ENCODE measurements at regions not wholly inside any gene's neighbourhood (a gene's known extent, or its start where the extent isn't known, plus 50 kb on each side); places are given as distances from the start of the nearest gene placed in this dataset.

- H3K27me3 ChIP-seq (ENCODE audit: control insufficient read depth in 1 of 2, insufficient read depth in 2 of 2, low read length in 1 of 2) = no peaks in the 10 kb centered on the region
- DNase-seq = no peak
- H3K36me3 ChIP-seq (ENCODE audit: control insufficient read depth in 1 of 2, insufficient read depth in 2 of 2, low read length in 1 of 2) = no peaks in the 10 kb centered on the region
- H3K4me3 ChIP-seq (ENCODE audit: low read length in 2 of 2) = no peak overlapping the region
- intact Hi-C loops (cut with DNase I) = no loop called here
- ATAC-seq (ENCODE audit: low FRiP score) = no peak
- no peak overlapping the region for H3K27ac ChIP-seq (ENCODE audit: low read depth in 1 of 2, low read length in 2 of 2)
- peaks cover 1% of the 10 kb centered on the region for H3K9me3 ChIP-seq (ENCODE audit: control insufficient read depth, low read length)
- H3K4me1 ChIP-seq (ENCODE audit: control insufficient read depth in 1 of 2, insufficient read depth in 2 of 2, low read length in 2 of 2) = no peaks in the 10 kb centered on the region
- WGBS, 2 donors = 43% methylated on average over 9 of the region's 9 CpGs
Observed at GRCh38 chr12:115464111-115464581, 780.2 kb upstream of the TBX3 start.

- Histone ChIP-seq H3K4me1 (ENCODE audit: control insufficient read depth in 1 of 2, insufficient read depth in 2 of 2, low read length in 2 of 2) (no peaks in the 10 kb centered on the region), H3K9me3 (ENCODE audit: control insufficient read depth, low read length) (peaks cover 1% of the 10 kb centered on the region), H3K36me3 (ENCODE audit: control insufficient read depth in 1 of 2, insufficient read depth in 2 of 2, low read length in 1 of 2) (no peaks in the 10 kb centered on the region), H3K27me3 (ENCODE audit: control insufficient read depth in 1 of 2, insufficient read depth in 2 of 2, low read length in 1 of 2) (no peaks in the 10 kb centered on the region), H3K27ac (ENCODE audit: low read depth in 1 of 2, low read length in 2 of 2) (no peak overlapping the region), H3K4me3 (ENCODE audit: low read length in 2 of 2) (no peak overlapping the region)
- ATAC-seq (ENCODE audit: low FRiP score) (no peak), DNase-seq (no peak)
- intact Hi-C loops (cut with DNase I) = no loop called here
Observed at GRCh38 chr12:115461401-115461800, 777.4 kb upstream of the TBX3 start.

GRCh38 chr12:115457798-115458197 lies 773.8 kb upstream of the TBX3 start:
- Histone ChIP-seq H3K27ac (ENCODE audit: low read depth in 1 of 2, low read length in 2 of 2) (no peak overlapping the region), H3K4me1 (ENCODE audit: control insufficient read depth in 1 of 2, insufficient read depth in 2 of 2, low read length in 2 of 2) (no peaks in the 10 kb centered on the region), H3K4me3 (ENCODE audit: low read length in 2 of 2) (no peak overlapping the region), H3K9me3 (ENCODE audit: control insufficient read depth, low read length) (no peaks in the 10 kb centered on the region), H3K36me3 (ENCODE audit: control insufficient read depth in 1 of 2, insufficient read depth in 2 of 2, low read length in 1 of 2) (no peaks in the 10 kb centered on the region), H3K27me3 (ENCODE audit: control insufficient read depth in 1 of 2, insufficient read depth in 2 of 2, low read length in 1 of 2) (no peaks in the 10 kb centered on the region)
- intact Hi-C loops (cut with DNase I) = no loop called here
- ATAC-seq (ENCODE audit: low FRiP score) (no peak), DNase-seq (no peak)
- 87 to 93% methylated on average over 3 of the region's 3 CpGs for WGBS, 2 donors

- H3K9me3 ChIP-seq (ENCODE audit: control insufficient read depth, low read length) = no peaks in the 10 kb centered on the region
- intact Hi-C loops (cut with DNase I) = no loop called here
- no peaks in the 10 kb centered on the region for H3K36me3 ChIP-seq (ENCODE audit: control insufficient read depth in 1 of 2, insufficient read depth in 2 of 2, low read length in 1 of 2)
- DNase-seq (no peak), ATAC-seq (ENCODE audit: low FRiP score) (no peak)
- H3K4me3 ChIP-seq (ENCODE audit: low read length in 2 of 2) = no peak overlapping the region
- no peaks in the 10 kb centered on the region for H3K4me1 ChIP-seq (ENCODE audit: control insufficient read depth in 1 of 2, insufficient read depth in 2 of 2, low read length in 2 of 2)
- 91 to 92% methylated on average over 7 to 8 of the region's 8 CpGs for WGBS, 2 donors
- H3K27me3 ChIP-seq (ENCODE audit: control insufficient read depth in 1 of 2, insufficient read depth in 2 of 2, low read length in 1 of 2) = no peaks in the 10 kb centered on the region
- no peak overlapping the region for H3K27ac ChIP-seq (ENCODE audit: low read depth in 1 of 2, low read length in 2 of 2)
Observed at GRCh38 chr12:115456946-115457689, 773.1 kb upstream of the TBX3 start.

GRCh38 chr12:115455268-115455681 lies 771.3 kb upstream of the TBX3 start:
- intact Hi-C loops (cut with DNase I) = no loop called here
- 82 to 86% methylated on average over 8 of the region's 8 CpGs for WGBS, 2 donors
- Histone ChIP-seq H3K27me3 (ENCODE audit: control insufficient read depth in 1 of 2, insufficient read depth in 2 of 2, low read length in 1 of 2) (no peaks in the 10 kb centered on the region), H3K4me3 (ENCODE audit: low read length in 2 of 2) (no peak overlapping the region), H3K36me3 (ENCODE audit: control insufficient read depth in 1 of 2, insufficient read depth in 2 of 2, low read length in 1 of 2) (no peaks in the 10 kb centered on the region), H3K4me1 (ENCODE audit: control insufficient read depth in 1 of 2, insufficient read depth in 2 of 2, low read length in 2 of 2) (no peaks in the 10 kb centered on the region), H3K27ac (ENCODE audit: low read depth in 1 of 2, low read length in 2 of 2) (no peak overlapping the region), H3K9me3 (ENCODE audit: control insufficient read depth, low read length) (no peaks in the 10 kb centered on the region)
- DNase-seq = no peak
- no peak for ATAC-seq (ENCODE audit: low FRiP score)

- intact Hi-C loops (cut with DNase I) = loop anchor here in 1 of 2 donors (5.0 kb wide), 1 partner anchor 204 kb away; no protein-coding TSS in a partner anchor
- H3K9me3 ChIP-seq (ENCODE audit: control insufficient read depth, low read length) = no peaks in the 10 kb centered on the region
- no peaks in the 10 kb centered on the region for H3K36me3 ChIP-seq (ENCODE audit: control insufficient read depth in 1 of 2, insufficient read depth in 2 of 2, low read length in 1 of 2)
- no peak overlapping the region for H3K27ac ChIP-seq (ENCODE audit: low read depth in 1 of 2, low read length in 2 of 2)
- no peak for ATAC-seq (ENCODE audit: low FRiP score)
- DNase-seq = no peak
- H3K27me3 ChIP-seq (ENCODE audit: control insufficient read depth in 1 of 2, insufficient read depth in 2 of 2, low read length in 1 of 2) = no peaks in the 10 kb centered on the region
- no peak overlapping the region for H3K4me3 ChIP-seq (ENCODE audit: low read length in 2 of 2)
- no peaks in the 10 kb centered on the region for H3K4me1 ChIP-seq (ENCODE audit: control insufficient read depth in 1 of 2, insufficient read depth in 2 of 2, low read length in 2 of 2)
- WGBS, 2 donors = 91 to 95% methylated on average over 10 of the region's 10 CpGs
Observed at GRCh38 chr12:115452751-115453281, 768.8 kb upstream of the TBX3 start.

- Histone ChIP-seq H3K36me3 (ENCODE audit: control insufficient read depth in 1 of 2, insufficient read depth in 2 of 2, low read length in 1 of 2) (no peaks in the 10 kb centered on the region), H3K4me1 (ENCODE audit: control insufficient read depth in 1 of 2, insufficient read depth in 2 of 2, low read length in 2 of 2) (no peaks in the 10 kb centered on the region), H3K27me3 (ENCODE audit: control insufficient read depth in 1 of 2, insufficient read depth in 2 of 2, low read length in 1 of 2) (no peaks in the 10 kb centered on the region), H3K4me3 (ENCODE audit: low read length in 2 of 2) (peak overlapping the region in 1 of 2 donors; percentile 32), H3K9me3 (ENCODE audit: control insufficient read depth, low read length) (no peaks in the 10 kb centered on the region), H3K27ac (ENCODE audit: low read depth in 1 of 2, low read length in 2 of 2) (no peak overlapping the region)
- WGBS, 2 donors = 4 to 12% methylated on average over 17 to 83 of the region's 83 CpGs
- ATAC-seq (ENCODE audit: low FRiP score) (no peak), DNase-seq (no peak)
- intact Hi-C loops (cut with DNase I) = loop anchor here in 1 of 2 donors (5.0 kb wide), 1 partner anchor 205 kb away; no protein-coding TSS in a partner anchor
Observed at GRCh38 chr12:115451780-115452736, 768.1 kb upstream of the TBX3 start.

- Histone ChIP-seq H3K27me3 (ENCODE audit: control insufficient read depth in 1 of 2, insufficient read depth in 2 of 2, low read length in 1 of 2) (no peaks in the 10 kb centered on the region), H3K4me3 (ENCODE audit: low read length in 2 of 2) (peak overlapping the region in 1 of 2 donors; percentile 32), H3K9me3 (ENCODE audit: control insufficient read depth, low read length) (no peaks in the 10 kb centered on the region), H3K27ac (ENCODE audit: low read depth in 1 of 2, low read length in 2 of 2) (no peak overlapping the region), H3K4me1 (ENCODE audit: control insufficient read depth in 1 of 2, insufficient read depth in 2 of 2, low read length in 2 of 2) (no peaks in the 10 kb centered on the region), H3K36me3 (ENCODE audit: control insufficient read depth in 1 of 2, insufficient read depth in 2 of 2, low read length in 1 of 2) (no peaks in the 10 kb centered on the region)
- DNase-seq (no peak), ATAC-seq (ENCODE audit: low FRiP score) (no peak)
- 61 to 62% methylated on average over 12 of the region's 12 CpGs for WGBS, 2 donors
- intact Hi-C loops (cut with DNase I) = loop anchor here in 1 of 2 donors (5.0 kb wide), 1 partner anchor 206 kb away; no protein-coding TSS in a partner anchor
Observed at GRCh38 chr12:115451151-115451779, 767.3 kb upstream of the TBX3 start.

Data from aorta (tissue), 5 donors.